Caco-2 (cell line): ENCODE measurements at regions not wholly inside any gene's neighbourhood (a gene's known extent, or its start where the extent isn't known, plus 50 kb on each side); places are given as distances from the start of the nearest gene placed in this dataset.

ENCODE experiments used
- BruUV-seq: library from RNA; stranded (reverse); fragments of 400-500 nt; replicated peaks from 2 replicates; lab custom pipeline; 2021; lab: Mats Ljungman, UMichigan
- CTCF ChIA-PET: fragments of 300-600 bp; sonication (Branson Sonifier 250); formaldehyde crosslinking; loops from one replicate; lab custom pipeline; 2022; ENCODE audit warnings: antibody characterized with exemption; lab: Charles Lee
- POLR2A ChIA-PET: fragments of 300-600 bp; sonication (Branson Sonifier 250); formaldehyde crosslinking; loops from one replicate; lab custom pipeline; 2022; ENCODE audit warnings: antibody characterized with exemption; lab: Charles Lee
- DNase-seq, 2 experiments: peaks; one replicate each; pipeline versions ENCODE4 v3.0.0 to v3.0.0-alpha.2; 2020 to 2022
- H3K27me3 ChIP-seq: replicated peaks from 2 replicates; pipeline ENCODE4 v1.6.0; 2011; ENCODE audit warnings: low read length; ENCODE audit not compliant: control insufficient read depth, insufficient read depth
- H3K36me3 ChIP-seq: 2 replicates; pipeline ENCODE4 v1.5.1; 2011; ENCODE audit warnings: low read length; ENCODE audit not compliant: control insufficient read depth, insufficient read depth
- H3K4me1 ChIP-seq: fragments of 250-450 bp; sonication (Bioruptor Pico); 2 replicates; pipeline ENCODE4 v1.5.1; 2020; ENCODE audit warnings: mild to moderate bottlenecking
- H3K4me3 ChIP-seq: 2 replicates; pipeline ENCODE4 v1.5.1; 2011; ENCODE audit warnings: low read depth, mild to moderate bottlenecking, control low read depth, low read length
- H3K9me3 ChIP-seq: fragments of 250-450 bp; sonication (Bioruptor Pico); 2 replicates; pipeline ENCODE4 v1.5.1; 2020; ENCODE audit warnings: mild to moderate bottlenecking, moderate library complexity
- H3K27ac Mint-ChIP-seq: one replicate; pipeline ENCODE4 v1.8.0; 2022; ENCODE audit warnings: mixed read lengths; ENCODE audit not compliant: unreplicated experiment
- H3K27me3 Mint-ChIP-seq: one replicate; pipeline ENCODE4 v1.8.0; 2022; ENCODE audit warnings: mixed read lengths; ENCODE audit not compliant: insufficient read depth, unreplicated experiment
- H3K36me3 Mint-ChIP-seq: one replicate; pipeline ENCODE4 v1.8.0; 2022; ENCODE audit warnings: mild to moderate bottlenecking, mixed read lengths; ENCODE audit not compliant: insufficient read depth, unreplicated experiment
- H3K4me1 Mint-ChIP-seq: one replicate; pipeline ENCODE4 v1.8.0; 2022; ENCODE audit warnings: low read depth, mixed read lengths; ENCODE audit not compliant: unreplicated experiment
- H3K4me3 Mint-ChIP-seq: one replicate; pipeline ENCODE4 v1.8.0; 2022; ENCODE audit warnings: mild to moderate bottlenecking, moderate library complexity, mixed read lengths; ENCODE audit not compliant: unreplicated experiment
- H3K9me3 Mint-ChIP-seq: one replicate; pipeline ENCODE4 v1.8.0; 2022; ENCODE audit warnings: mixed read lengths; ENCODE audit not compliant: unreplicated experiment
- intact Hi-C: fragments of 100-400 bp; cut with micrococcal nuclease; formaldehyde crosslinking; loops from one replicate; pipeline ENCODE4 v1.10.0; 2022; ENCODE audit not compliant: unreplicated experiment
- TF ChIP-seq, protein P1 (sequence below), 2 experiments: fragments of 200-600 bp in 1 of 2; IDR thresholded peaks; 1 replicate in 1 of 2; 2 replicates in 1 of 2; pipeline versions ENCODE4 v1.5.1 to v1.8.0; 2011 to 2022; ENCODE audit warnings: antibody characterized with exemption in 1 of 2, control low read depth in 1 of 2, inconsistent platforms in 1 of 2, low read depth in 1 of 2, low read length in 1 of 2, mild to moderate bottlenecking in 1 of 2, moderate library complexity in 1 of 2; ENCODE audit not compliant: insufficient read depth in 1 of 2, severe bottlenecking in 1 of 2, unreplicated experiment in 1 of 2

DNA sequence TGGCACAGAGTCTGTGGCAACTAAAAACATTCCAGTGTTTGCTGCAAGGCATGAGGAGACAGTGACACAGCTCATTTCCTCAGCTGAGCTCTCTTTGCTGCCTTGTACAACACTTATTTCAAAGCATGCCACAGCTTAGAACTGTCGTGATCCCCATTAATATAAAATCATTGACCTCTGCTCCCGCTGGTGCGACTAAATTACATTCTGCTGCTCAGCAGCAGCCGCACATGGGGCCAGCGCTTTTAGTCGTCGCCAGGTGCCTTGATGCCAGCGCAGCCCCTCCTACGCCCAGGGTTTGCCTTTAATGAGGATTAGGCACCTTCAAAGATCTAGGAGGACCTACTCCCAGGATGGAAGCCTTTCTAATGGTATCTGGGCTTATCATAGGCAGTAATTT, 717.9 kb upstream of the POU3F2 start:
- ChIA-PET CTCF (no interaction called here), POLR2A (no interaction called here)
- Histone ChIP-seq H3K4me3 (no peak overlapping the region), H3K36me3 (no peaks in the 10 kb centered on the region), H3K9me3 (no peaks in the 10 kb centered on the region), H3K27me3 (no peaks in the 10 kb centered on the region), H3K4me1 (no peaks in the 10 kb centered on the region)
- Mint-ChIP-seq H3K9me3 (no peaks in the 10 kb centered on the region), H3K27ac (no peak overlapping the region), H3K27me3 (peaks cover 2% of the 10 kb centered on the region), H3K4me1 (no peaks in the 10 kb centered on the region), H3K36me3 (no peaks in the 10 kb centered on the region), H3K4me3 (no peak overlapping the region)
- no TSS peak for BruUV-seq
- TF ChIP-seq, protein P1, sequence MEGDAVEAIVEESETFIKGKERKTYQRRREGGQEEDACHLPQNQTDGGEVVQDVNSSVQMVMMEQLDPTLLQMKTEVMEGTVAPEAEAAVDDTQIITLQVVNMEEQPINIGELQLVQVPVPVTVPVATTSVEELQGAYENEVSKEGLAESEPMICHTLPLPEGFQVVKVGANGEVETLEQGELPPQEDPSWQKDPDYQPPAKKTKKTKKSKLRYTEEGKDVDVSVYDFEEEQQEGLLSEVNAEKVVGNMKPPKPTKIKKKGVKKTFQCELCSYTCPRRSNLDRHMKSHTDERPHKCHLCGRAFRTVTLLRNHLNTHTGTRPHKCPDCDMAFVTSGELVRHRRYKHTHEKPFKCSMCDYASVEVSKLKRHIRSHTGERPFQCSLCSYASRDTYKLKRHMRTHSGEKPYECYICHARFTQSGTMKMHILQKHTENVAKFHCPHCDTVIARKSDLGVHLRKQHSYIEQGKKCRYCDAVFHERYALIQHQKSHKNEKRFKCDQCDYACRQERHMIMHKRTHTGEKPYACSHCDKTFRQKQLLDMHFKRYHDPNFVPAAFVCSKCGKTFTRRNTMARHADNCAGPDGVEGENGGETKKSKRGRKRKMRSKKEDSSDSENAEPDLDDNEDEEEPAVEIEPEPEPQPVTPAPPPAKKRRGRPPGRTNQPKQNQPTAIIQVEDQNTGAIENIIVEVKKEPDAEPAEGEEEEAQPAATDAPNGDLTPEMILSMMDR (IDR thresholded peaks at IDR 0.05; ENCODE audit: insufficient read depth in 1 of 2, low read depth in 1 of 2, low read length in 1 of 2, severe bottlenecking in 1 of 2, unreplicated experiment in 1 of 2): no peak
- intact Hi-C loops: no loop called here
- no peak for DNase-seq

DNA sequence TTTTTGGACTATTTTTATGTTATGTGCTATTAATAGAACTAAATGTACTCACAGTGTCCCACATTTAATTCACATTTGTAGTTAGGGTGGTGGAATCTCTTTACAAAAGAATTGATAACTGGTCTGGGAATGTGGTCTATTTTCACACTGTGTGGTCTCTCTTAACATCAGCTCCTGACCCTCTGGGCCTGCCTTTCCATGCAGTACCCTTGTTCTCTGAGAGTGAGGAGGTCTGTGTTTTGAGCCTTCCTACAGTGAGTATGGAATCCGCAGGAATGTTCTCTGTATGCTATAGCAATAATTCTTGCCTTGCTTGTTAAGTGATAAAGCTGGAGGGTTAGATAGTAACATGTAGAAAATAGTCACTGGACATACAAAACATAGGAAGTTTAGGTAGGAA, 717.3 kb upstream of the POU3F2 start:
- no peaks in the 10 kb centered on the region for H3K4me1 Mint-ChIP-seq
- H3K9me3 Mint-ChIP-seq: no peaks in the 10 kb centered on the region
- POLR2A ChIA-PET: no interaction called here
- intact Hi-C loops: no loop called here
- H3K27ac Mint-ChIP-seq: no peak overlapping the region
- Histone ChIP-seq H3K4me3 (no peak overlapping the region), H3K4me1 (no peaks in the 10 kb centered on the region), H3K27me3 (no peaks in the 10 kb centered on the region), H3K9me3 (no peaks in the 10 kb centered on the region), H3K36me3 (no peaks in the 10 kb centered on the region)
- DNase-seq: no peak
- no peaks in the 10 kb centered on the region for H3K27me3 Mint-ChIP-seq
- H3K36me3 Mint-ChIP-seq: no peaks in the 10 kb centered on the region
- BruUV-seq: no TSS peak
- CTCF ChIA-PET: no interaction called here
- TF ChIP-seq, protein P1 (IDR thresholded peaks at IDR 0.05; ENCODE audit: insufficient read depth in 1 of 2, low read depth in 1 of 2, low read length in 1 of 2, severe bottlenecking in 1 of 2, unreplicated experiment in 1 of 2): no peak
- H3K4me3 Mint-ChIP-seq: no peak overlapping the region

DNA sequence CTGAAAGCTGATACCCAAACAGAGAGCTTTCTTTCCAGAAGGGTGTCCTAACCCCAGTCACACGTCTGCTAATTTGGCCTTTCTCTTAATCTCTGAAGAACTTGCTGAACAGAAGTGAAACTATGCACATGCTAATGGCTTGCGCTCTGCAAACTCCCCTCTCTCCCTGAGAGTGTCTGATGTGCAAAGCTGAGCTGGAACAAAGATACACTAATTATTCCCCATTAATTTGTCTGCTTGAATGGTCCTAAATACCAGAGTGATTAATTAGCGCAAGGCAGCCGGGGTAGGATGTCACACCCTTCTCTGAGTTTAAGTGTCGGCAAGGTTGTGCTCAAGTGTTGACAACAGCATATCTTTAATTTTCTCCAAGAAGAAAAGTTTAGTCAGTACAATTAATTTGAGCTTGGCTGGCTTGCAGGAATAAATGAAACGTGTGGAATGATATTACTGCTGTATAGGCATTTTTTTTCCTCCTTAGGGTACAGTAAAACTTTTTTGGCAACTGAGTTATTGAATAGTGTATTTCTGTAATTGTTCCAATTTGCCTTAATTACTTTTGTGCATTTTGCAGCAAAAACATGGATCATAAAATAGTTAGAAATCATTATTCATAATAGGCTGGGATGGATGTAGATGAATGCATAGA, 715.9 kb upstream of the POU3F2 start:
- BruUV-seq: no TSS peak
- Mint-ChIP-seq H3K27ac (no peak overlapping the region), H3K9me3 (no peaks in the 10 kb centered on the region), H3K4me1 (no peaks in the 10 kb centered on the region), H3K36me3 (no peaks in the 10 kb centered on the region), H3K4me3 (no peak overlapping the region), H3K27me3 (no peaks in the 10 kb centered on the region)
- H3K36me3 ChIP-seq: no peaks in the 10 kb centered on the region
- intact Hi-C loops: no loop called here
- no peaks in the 10 kb centered on the region for H3K27me3 ChIP-seq
- TF ChIP-seq, protein P1 (IDR thresholded peaks at IDR 0.05; ENCODE audit: insufficient read depth in 1 of 2, low read depth in 1 of 2, low read length in 1 of 2, severe bottlenecking in 1 of 2, unreplicated experiment in 1 of 2): no peak
- H3K4me1 ChIP-seq: no peaks in the 10 kb centered on the region
- no peak overlapping the region for H3K4me3 ChIP-seq
- ChIA-PET CTCF (no interaction called here), POLR2A (no interaction called here)
- no peak for DNase-seq
- no peaks in the 10 kb centered on the region for H3K9me3 ChIP-seq
